ENCODE measurements at regions not wholly inside any gene's neighbourhood (a gene's known extent, or its start where the extent isn't known, plus 50 kb on each side); places are given as distances from the start of the nearest gene placed in this dataset.

DNA sequence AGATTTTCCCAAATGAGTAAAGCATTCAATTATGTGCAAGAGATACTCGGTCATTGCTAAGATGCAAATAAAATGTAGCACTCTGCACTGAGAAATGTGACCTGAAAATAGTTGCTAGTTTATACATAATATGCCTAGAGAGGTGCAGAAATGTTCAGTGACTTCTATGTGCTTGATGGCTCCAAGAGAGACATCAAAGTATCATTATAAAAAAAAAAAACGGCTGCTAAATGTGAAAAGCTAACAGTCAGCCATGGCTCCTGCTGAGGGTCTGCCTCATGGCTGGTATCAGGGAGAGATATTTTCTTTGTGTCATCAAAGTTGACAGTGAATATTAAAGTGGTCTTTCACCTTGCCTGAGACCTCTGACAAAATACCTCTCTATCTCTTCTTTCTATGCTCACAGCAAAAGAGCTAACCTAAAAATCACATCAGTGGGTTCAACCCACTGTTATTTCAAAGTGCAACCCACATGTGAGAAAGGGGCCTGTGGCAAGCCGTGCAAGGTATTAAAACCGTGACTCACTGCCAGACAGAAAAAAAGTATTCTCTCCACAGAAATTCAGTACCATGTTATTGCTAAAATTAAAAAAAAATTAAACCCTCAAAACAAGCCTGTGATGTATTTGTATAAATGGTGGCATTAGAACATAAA is 259.0 kb downstream of the HIVEP2 start:
- TF ChIP-seq, protein P1, sequence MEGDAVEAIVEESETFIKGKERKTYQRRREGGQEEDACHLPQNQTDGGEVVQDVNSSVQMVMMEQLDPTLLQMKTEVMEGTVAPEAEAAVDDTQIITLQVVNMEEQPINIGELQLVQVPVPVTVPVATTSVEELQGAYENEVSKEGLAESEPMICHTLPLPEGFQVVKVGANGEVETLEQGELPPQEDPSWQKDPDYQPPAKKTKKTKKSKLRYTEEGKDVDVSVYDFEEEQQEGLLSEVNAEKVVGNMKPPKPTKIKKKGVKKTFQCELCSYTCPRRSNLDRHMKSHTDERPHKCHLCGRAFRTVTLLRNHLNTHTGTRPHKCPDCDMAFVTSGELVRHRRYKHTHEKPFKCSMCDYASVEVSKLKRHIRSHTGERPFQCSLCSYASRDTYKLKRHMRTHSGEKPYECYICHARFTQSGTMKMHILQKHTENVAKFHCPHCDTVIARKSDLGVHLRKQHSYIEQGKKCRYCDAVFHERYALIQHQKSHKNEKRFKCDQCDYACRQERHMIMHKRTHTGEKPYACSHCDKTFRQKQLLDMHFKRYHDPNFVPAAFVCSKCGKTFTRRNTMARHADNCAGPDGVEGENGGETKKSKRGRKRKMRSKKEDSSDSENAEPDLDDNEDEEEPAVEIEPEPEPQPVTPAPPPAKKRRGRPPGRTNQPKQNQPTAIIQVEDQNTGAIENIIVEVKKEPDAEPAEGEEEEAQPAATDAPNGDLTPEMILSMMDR (IDR thresholded peaks at IDR 0.05), result no peak
- TF ChIP-seq POLR2A (IDR thresholded peaks at IDR 0.05), result no peak
